ENCODE measurements at regions not wholly inside any gene's neighbourhood (a gene's known extent, or its start where the extent isn't known, plus 50 kb on each side); places are given as distances from the start of the nearest gene placed in this dataset.
"Not testable (repeated sequence)": the region's sequence is repeated elsewhere in the genome, so short reads cannot be mapped to it uniquely, and the experiment has no call there.

DNA sequence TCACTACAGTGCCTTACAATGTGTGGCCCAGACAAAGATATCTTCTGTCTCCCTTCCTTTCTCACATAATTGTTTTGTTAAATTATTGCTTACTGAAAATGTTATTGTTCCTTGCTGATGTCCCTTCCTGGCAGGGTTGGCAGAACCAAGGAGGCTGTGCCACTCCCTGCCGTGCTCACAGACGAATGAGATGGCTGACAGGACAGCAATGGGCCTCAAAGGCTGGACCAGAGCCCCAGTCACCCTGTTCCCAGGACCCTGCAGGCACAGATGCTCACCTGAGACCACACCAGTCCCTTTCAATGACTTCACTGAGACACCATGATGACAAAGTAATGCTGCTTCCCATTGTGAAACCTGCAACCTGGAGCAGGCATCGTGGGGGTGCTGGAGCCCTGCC, 375.1 kb downstream of the HACE1 start:
- no peak for DNase-seq

DNA sequence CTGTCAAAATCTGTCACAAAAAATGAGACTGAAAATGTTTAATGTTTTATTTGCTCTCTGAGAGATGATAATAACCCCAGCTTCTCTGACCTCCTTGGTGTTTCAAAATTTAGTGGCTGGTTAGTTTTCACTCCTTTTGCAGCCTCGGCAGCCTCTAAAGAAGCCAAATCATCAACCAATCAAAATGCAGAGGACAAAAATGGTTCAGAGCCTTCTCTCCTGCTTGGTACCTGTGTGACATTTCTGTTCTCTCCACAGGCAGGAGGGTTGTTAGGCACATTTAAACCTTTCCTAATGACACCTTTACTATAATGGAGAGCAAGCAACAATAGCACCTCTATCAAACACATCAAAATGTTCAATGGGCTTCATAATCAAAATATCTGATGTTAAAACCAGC, 375.5 kb downstream of the HACE1 start:
- no peak for DNase-seq

DNA sequence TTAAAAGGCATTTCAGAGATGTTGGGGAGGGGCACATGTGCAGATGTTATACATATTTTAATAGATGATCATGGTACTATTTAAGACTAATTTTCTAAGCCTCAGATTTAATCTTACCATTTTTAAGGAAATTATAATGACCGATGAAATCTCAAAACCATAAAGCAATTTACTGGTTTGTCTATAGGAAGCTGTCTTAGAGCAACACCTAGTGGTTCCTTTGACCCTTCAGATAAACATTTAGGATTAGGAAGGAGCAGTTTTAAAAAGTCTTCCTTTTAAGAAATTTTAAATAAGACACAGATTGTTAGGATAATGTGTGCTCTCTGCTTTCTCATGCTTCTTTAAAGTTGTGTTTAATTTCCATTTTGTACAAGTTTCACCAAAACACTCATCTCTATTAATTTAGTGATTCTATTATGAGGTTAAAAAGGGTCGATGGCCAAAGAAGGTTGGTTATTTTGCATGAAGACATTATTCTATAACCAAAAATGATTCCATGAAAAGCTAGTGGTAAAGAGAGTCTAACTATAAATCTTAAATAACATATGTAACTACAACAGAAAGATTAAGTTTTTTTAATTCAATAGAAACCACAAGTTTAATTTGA, 376.4 kb downstream of the HACE1 start:
- peak; percentile 72 for DNase-seq

DNA sequence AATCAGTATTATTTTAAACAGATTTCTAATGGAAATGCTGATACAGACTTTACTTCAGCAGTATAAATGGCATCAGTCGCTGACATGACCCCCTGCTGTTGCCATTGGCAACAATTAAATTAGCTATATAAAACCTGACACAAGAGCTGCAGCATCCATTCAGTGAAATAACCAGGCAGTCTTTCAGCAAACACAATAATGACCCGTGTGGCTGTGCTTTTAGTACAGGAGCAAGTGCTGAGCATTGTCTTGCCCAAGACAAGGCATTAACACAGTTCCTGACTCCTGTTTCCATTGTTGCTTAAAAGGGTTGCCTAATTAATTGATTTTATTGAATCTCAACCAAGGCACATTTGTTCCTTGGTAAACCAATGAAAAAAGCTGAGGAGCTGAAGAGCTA, 382.1 kb downstream of the HACE1 start:
- DNase-seq = no peak

DNA sequence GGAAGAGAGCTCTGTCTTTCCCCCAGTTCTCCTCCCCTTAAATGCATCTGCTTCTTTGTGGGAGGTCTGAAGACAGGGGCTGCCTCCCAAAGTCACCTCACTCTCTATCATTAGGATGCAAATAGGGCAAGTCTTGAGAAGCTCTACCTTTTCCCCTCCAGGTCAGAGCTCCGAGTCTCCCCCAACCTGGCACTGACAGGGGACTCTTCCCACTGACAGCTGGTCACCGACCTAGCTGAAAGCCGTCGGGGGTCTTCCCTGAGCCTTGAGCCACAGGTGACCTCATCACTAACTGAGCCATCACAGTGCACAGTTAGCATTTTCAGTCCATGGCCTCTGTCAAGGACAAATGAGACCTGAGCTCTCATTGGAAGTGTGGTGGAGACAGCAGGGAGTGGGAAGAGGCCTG, 386.7 kb downstream of the HACE1 start:
- DNase-seq = no peak

DNA sequence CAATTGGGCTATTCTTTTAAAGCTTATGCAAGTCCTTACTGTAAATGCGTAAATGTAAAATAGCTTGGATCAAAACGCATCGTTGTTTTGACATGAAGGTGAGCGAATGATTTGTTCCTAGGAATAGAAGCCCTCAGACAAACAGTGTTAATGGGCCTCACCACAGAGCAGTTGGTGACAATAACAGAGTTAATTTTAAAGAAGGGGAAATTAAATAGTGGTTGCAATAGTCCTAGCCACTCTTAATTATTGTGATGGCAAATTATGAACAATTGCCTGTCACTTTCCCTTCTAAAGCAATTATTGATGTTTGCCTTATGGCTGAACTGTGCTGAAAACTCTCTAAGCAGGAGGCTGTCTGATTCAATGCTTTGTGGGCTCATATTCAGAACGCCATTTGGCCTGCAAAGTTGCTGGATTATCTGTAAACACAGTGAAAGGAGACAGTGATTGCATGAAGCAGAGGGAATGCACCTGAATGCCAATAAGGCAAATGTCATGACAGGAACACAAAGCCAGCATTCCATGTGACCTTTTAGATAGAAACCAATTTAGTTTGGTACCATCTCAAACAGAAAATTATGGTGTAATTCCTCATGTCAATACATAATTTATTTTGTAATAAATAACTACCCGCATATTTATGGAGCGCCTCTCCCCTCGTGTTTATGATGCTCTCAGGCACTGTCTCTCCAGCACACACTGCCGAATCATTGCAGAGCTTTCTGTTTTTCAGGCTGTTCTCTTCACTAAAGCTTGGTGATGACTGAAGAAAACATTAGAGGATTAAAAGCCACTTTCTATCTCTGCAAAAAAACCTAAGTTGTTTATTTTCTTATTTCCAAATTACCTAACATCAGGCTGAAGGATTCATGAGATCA, 387.5 kb downstream of the HACE1 start:
- DNase-seq = no peak

DNA sequence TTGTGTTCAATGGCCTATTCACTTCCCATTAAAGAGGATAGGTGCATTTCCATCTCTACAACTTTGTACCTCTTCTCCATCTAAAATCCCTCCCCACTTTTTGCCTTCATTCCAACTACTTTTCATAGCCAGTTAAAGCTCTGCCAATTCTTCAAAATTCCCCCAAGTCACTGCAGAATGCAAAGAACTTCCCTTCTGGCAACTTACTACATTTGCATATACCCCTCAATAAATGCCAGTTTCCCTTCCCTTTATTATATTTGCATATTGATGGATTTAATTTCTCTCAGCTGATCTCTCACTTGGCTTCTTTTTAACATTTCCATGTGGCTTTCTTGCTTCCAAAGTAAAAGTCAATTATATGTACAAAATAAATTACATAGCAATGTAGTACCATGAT, 393.4 kb downstream of the HACE1 start:
- DNase-seq = no peak

DNA sequence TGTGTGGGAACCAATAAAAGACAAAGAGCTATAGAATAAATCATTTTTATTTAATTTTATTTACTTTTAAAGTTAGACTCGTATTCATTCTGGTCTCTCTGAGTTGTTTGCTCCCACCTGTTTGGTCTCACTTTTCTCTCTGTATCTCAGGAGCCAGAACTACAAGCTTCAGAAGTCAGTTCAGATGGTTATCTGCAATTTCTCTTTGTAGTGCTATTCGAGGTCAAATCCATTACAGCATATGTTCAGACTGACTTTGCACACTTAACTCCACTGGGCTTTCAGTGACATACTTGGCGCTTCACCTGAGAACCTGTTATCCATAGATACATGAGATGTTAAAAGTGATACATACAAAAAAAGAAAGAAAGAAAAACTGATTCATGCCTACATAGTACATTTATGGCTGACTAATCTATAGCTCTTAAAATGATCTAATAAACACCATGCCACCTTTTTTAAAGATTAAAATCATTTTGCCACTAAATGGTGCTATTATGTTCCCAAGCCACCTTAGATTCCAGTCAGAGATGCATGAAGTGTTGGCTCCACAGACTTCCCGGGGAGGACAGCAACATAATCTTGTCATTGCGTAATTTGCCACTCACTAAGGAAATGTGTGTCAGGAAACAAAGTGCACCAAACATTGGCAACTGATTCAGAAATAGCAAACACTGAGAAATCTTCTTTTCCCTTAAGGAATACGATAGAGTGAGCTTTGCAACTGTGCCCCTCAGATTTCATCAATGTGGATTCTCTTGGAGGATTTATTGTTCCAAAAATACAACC, 396.7 kb downstream of the HACE1 start:
- peak; percentile 32 for DNase-seq

DNA sequence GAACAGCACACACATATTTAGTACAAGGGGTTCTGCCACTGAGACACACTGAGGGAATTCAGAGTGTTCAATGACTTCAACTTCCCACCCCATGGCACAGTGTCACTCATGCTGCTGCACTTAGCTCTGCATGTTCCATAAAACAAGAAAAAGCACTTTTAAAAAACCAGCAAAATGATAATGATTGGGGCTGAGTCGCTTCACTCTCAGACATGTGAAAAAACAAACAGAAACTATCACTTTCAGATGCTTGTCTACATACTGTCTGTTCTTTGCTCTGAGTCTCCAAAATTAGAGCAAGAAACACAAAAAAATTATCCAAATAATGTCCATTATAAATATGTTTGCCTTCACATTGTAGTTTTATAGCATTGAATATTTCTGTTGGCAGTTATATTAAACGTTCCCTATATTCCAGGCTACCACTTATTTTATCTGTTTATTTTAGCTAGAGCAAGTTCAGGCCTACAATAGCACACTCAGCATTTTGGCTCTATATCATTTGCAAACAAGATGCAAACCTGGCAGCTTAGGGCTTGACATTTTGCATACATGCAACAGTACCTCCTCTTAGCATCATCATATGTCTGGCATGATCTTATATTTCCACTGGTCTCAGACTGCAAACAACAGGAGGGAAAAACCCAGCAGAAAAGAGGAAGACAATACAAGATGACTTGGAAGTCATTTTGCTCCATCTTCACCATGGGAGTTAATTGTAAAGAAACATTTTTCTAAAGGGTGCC, 398.8 kb downstream of the HACE1 start:
- DNase-seq = peak; percentile 10

DNA sequence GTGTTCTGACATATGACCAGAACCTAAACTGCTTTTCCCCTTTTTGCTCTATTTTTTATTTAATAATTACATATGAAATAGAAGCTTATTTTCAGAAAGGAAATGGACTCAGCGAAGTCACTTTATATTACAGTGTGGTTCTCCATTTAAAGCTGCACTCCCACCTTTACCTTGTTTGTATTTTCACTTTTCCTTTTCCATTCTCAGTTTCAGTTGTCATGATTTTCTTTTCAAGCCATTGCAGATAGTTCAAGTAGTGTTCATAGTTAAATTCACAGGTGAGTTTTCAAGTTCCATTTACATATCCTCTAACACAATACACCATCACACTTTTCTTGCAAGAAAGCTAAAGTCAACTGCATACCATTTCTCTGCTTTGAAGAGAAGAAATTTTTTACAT, 400.2 kb downstream of the HACE1 start:
- DNase-seq = no peak

DNA sequence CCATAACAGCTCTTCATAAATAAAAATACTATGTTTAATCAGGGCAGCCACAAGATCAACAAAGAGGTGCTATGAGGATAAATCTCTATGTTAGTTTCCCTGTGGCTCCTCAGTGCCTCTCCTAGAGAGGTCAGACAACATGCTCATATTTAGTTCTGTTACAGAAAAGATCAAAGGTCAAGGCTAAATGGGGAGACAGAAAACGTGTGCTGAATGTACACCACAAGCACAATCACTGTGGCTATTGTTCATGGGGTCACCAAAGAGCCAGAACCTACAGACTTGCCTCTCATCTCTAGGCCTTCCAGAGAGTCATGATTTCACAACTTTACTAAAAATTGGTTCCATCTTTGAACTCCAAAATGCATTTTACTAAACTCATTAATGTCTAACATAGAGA, 409.8 kb downstream of the HACE1 start:
- DNase-seq = no peak

DNA sequence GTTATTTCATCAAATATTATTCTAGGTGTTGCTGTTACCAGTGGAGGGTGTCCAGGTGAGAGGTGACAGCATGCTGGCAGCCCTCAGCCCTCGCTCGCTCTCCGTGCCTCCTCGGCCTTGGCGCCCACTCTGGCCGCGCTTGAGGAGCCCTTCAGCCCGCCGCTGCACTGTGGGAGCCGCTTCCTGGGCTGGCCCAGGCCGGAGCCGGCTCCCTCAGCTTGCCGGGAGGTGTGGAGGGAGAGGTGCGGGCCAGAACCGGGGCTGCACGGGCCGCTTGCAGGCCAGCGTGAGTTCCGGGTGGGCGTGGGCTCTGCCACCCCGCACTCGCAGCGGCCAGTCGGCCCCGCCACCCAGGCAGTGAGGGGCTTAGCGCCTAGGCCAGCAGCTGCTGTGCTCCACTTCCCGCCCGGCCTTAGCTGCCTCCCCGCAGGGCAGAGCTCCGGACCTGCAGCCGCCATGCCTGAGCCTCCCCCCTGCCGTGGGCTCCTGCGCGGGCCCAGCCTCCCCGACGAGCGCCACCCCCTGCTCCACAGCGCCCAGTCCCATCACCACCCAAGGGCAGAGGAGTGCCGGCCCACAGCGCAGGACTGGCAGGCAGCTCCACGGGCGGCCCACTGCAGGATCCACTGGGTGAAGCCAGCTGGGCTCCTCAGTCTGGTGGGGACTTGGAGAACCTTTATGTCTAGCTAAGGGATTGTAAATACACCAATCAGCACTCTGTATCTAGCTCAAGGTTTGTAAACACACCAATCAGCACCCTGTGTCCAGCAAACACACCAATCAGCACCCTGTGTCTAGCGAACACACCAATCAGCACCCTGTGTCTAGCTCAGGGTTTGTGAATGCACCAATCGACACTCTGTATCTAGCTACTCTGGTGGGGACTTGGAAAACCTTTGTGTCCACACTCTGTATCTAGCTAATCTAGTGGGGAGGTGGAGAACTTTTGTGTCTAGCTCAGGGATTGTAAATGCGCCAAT, 413.3 kb downstream of the HACE1 start:
- not testable (repeated sequence) for DNase-seq

DNA sequence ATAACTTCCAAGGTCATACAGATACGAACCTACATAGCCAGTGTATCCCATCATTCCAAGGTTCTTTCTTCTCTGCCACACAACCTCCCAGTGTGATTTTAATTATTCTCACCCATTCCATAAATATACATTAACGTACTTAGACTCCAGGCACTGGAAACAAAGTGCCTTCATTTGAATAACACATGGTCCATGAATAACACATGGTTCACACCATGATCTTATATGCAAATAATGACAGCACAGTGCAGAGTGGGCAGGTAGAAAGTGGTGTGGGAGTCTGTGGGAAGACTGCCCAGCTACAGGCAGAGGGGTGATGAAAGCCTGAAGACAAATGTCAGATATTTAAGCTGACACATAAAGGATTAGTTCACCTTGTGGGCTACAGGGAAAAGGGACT, 425.2 kb downstream of the HACE1 start:
- no peak for DNase-seq

DNA sequence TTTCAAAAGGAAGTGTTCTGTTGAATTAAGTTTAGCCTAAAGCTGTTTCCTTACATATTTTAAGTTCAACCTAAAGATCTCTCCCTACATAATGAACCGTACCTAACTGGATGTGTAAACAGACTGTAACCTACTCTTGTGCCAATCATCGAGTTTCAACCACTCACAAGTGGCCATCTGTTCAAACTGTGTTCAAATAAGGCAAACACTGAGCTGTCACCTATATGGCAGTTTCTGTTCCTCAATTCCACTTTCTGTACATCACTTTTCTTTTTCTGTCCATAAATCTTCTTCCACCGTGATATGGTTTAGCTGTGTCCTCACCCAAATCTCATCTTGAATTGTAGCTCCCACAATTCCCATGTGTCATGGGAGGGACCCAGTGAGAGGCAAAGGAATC, 428.6 kb downstream of the HACE1 start:
- DNase-seq = no peak

DNA sequence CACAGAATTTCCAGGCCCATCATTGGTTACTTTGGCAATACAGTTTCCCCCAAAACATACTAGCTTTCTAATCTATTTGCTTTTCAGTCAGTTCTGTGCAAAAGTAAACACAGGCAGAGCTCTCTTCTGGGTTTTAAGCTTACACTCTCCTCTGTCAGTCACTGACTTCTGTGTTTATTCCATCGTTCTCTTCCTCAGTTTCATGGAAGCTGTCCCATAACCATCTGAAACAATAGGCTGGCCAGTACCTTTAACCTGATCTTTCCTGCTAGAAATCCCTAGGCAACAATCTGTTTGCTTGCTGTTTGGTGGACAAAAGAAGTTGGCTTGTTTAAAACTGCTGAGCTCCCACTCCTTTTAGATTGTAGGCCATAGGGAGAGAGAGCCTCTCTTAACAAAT, 431.5 kb downstream of the HACE1 start:
- no peak for DNase-seq

DNA sequence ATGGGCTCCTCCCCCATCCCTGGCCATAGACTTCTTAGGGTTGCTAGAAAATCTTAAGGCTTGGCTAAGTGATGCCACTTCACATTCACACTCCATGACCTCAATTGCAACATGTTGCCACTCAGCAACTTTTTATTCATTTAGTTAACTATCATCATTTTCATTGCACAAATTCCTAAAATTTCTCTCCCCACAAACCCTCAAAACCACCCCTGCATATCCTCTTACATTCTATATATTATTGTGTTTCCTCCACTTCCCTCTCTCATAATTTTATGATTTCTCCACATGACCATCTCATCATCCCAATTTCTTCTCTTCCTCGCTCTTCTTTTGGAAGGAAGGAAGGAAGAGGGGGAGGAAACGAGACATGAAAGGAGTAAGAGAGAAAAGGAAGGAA, 436.0 kb downstream of the HACE1 start:
- DNase-seq = no peak

DNA sequence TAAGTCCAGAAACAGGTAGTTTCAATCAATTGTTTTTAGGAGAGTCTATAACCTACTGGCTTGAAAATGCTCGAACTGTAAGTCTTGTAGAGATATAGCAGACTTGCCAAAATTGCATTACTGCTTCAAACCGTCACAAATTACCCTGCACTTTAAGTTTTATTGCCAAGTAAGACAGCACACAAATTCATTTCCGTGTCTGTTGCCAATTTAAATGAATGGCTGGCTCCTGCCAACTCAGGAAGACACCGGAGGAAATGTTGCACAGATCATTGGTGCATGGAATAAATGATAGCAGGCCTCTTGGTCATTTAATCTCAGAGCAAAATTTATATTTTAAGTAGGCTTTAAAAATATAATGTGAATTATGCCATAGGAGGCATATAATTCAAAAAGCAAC, 438.1 kb downstream of the HACE1 start:
- no peak for DNase-seq

DNA sequence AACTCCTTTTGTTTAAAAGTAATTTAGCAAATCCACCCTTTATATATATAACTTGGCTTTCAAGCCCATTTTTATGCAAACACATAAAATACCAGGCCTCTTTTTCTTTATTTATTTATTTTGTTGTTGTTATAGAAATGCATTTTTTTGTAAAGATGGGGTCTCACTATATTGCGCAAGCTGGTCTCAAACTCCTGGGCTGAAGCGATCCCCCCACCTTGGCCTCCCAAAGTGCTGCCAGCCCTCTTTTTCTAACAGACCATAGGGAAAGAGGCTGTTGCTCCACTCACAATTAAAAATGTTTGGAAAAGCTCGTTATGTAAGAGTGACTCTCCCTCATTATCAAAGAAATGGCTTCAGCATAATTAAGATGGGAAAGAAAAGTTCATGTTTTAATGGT, 440.9 kb downstream of the HACE1 start:
- DNase-seq = no peak

DNA sequence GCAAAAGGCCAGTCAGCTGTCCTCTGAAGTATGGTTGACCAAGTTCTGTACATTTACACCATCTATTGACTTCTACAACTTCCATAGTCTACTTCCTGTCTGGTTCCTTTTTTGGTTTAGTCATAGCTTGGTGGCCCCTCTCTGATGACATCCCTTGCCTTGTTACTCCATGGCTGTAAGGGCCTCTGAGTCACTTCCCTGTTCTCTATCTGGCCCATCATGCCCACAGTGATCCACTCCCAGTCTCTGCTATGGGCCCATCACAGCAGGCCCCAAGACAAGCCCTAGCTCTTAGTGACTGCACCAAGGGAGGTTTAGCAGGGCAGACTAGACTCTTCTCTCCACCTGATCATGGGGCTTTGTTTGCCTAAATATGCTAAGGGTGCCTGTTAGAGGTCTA, 441.6 kb downstream of the HACE1 start:
- peak; percentile 88 for DNase-seq

DNA sequence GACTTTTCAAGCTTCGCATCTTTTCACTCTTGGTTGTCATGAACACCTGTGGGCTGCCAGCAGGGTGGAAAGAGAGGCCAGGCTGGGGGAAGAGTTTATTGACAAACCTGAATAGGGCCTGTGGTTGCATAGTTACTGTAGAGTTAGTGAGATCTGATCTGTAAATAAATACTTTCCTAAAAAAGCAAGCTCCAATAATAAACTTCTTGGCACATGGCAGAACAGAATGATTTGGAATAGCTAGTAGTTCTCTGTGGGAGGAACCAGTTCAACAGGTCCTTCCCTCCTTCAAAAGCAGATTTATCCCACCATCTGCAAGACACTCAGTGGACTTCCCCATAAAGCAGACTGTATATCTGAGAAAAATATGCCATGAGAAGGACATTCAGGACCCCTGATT, 445.0 kb downstream of the HACE1 start:
- peak; percentile 19 for DNase-seq

DNA sequence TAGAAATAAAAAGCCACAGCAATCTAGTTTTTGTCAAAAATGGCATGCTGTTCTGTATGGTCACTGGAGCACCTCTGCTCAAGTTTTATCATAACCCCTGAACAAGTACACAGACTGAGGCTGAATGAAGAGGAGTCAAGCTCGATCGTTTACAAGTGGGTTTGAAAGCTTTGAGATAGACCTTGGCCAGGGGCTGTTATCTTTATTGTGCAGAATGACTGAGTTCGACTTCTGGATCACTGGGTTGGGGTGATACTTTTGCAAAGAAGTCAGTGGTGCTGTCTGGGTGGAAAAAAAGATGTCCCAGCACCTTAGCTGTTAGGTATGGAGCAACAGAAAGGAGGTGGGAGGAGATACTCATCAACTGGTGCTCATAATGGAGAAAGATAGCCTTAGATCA, 446.0 kb downstream of the HACE1 start:
- DNase-seq = peak; percentile 82

DNA sequence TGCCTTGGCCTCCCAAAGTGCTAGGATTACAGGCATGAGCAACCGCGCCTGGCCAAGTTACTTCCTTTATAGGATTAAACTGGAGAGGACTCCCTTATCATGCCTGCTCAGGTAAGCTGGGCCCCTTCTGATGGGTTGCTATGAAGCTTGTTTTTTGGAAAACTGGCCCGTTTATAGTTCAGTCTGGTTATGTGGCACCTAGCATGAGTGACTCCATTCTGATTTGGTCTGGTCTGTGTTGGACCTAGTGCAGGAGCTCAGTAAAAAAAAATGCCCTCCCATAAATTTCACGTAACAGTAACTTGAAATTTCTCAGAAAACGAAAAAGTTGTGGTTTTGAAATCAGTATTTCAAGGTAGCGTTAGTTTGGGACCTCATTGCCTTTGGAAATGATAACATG, 448.4 kb downstream of the HACE1 start:
- no peak for DNase-seq
